Retinal pigment epithelial cell (primary cell): ENCODE measurements at regions not wholly inside any gene's neighbourhood (a gene's known extent, or its start where the extent isn't known, plus 50 kb on each side); places are given as distances from the start of the nearest gene placed in this dataset.
"Not testable (repeated sequence)": the region's sequence is repeated elsewhere in the genome, so short reads cannot be mapped to it uniquely, and the experiment has no call there.

Experiments
- DNase-seq: peaks from one replicate; pipeline ENCODE4 v3.0.0-alpha.2; 2010; ENCODE audit warnings: low read depth
- H3K4me3 ChIP-seq: 2 replicates; pipeline ENCODE4 v1.5.1; 2011; ENCODE audit warnings: mild to moderate bottlenecking, low read length, control low read depth, moderate library complexity
- TF ChIP-seq, protein P1 (sequence below): conservative IDR thresholded peaks from 2 replicates; pipeline ENCODE4 v1.5.1; 2011; ENCODE audit warnings: low read depth, low read length, control low read depth, inconsistent platforms

DNA sequence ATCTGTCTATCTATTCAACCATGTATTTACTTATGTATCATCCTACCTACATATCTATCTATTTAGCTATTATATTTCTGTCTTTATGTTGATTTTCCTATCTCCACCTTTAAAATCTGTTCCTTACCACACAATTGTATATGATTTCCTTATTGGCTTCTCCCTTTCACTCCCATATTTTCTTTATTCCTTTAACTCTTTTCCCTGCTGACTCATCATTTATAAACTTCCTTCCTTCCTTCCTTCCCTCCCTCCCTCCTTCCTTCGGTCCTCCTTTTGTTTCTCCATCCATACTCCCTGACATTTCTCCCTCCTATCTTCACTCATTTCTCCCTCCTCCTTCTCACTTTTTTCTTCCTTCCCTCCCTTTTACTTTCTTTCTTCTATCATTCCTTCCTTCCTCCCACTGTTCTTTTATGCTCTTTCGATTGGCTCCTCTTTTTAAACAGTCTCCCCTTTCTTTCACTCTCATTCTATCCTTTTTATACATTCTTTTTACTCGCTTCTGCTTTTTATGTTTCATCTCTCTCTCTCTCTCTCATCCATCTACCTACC is 100.3 kb downstream of the RBMX2 start:
- DNase-seq = no peak
- TF ChIP-seq, protein P1, sequence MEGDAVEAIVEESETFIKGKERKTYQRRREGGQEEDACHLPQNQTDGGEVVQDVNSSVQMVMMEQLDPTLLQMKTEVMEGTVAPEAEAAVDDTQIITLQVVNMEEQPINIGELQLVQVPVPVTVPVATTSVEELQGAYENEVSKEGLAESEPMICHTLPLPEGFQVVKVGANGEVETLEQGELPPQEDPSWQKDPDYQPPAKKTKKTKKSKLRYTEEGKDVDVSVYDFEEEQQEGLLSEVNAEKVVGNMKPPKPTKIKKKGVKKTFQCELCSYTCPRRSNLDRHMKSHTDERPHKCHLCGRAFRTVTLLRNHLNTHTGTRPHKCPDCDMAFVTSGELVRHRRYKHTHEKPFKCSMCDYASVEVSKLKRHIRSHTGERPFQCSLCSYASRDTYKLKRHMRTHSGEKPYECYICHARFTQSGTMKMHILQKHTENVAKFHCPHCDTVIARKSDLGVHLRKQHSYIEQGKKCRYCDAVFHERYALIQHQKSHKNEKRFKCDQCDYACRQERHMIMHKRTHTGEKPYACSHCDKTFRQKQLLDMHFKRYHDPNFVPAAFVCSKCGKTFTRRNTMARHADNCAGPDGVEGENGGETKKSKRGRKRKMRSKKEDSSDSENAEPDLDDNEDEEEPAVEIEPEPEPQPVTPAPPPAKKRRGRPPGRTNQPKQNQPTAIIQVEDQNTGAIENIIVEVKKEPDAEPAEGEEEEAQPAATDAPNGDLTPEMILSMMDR = no peak
- H3K4me3 ChIP-seq = no peak overlapping the region

DNA sequence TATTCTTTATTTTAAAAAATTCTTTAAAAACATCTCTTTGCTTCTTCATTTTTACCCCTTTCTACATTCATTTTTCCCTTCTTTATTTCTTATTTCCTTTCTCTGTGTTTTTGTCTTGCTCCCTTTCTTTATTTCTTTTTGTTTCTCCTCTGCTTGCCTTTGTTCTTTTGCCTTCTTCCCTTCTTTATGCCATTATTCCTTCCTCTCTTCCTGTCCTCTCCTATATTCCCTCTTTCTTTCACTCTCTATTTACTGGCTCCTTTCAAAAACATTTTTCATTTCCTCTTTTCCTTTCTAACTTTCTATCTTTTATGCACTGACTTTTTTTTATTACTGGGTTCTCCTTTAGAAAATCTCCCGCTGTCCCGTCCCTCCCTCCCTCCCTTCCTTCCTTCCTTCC is 102.2 kb downstream of the RBMX2 start:
- H3K4me3 ChIP-seq = no peak overlapping the region
- DNase-seq = no peak
- TF ChIP-seq, protein P1 = no peak

DNA sequence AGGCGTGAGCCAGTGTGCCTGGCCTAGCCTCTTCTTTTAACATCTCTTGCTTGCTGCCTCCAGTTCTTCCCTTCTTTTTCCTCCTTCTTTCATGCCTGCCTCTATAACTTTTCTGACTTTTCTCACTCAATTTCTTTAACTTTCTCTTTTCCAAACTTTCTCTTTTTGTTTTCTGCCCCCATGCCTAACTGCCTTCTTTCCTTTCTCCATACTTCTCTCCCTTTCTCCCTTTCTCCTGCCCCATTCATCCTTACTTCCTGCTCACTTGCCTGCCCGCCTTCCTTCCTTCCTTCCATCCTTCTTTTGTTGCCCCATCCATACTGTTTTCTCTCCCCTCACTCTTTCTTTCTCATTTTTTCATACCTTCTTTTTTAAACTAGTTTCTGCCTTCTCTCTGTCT is 105.2 kb downstream of the RBMX2 start:
- DNase-seq = no peak
- TF ChIP-seq, protein P1 = no peak
- no peak overlapping the region for H3K4me3 ChIP-seq

DNA sequence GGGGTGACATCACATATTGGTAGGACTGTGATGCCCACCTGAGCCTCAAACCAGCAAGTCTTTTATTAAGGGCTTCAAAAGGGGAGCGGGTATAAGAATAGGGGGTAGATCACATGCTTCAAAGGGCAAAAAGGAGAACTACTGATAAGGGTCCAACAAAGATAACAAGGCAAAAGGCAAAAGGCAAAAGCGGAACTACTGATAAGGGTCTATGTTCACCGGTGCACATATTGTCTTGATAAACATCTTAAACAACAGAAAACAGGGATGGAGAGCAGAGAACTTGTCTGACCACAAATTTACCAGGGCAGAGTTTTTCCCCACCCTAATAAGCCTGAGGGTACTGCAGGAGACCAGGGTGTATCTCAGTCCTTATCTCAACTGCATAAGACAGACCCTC is 110.7 kb downstream of the RBMX2 start:
- H3K4me3 ChIP-seq, DNase-seq: not testable (repeated sequence)

DNA sequence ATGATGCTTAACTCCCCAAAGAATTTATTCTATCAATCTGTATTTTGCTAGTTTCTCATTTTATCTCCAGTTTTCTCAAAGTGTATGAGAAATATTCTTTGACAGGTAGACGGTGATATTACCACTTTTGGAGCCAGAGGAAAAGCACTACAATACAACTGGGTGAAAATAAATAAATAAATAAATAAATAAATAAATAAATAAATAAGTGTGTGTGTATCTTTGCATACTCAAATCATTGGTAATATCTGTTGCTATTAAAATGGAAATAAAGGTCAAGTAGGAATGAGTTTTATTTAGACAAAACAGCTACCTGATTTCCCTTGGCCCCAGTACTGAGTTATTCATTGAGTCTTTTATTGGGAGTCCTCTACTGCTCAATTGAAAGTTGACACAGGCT is 114.3 kb downstream of the RBMX2 start:
- TF ChIP-seq, protein P1 = no peak
- H3K4me3 ChIP-seq = no peak overlapping the region
- DNase-seq = no peak

DNA sequence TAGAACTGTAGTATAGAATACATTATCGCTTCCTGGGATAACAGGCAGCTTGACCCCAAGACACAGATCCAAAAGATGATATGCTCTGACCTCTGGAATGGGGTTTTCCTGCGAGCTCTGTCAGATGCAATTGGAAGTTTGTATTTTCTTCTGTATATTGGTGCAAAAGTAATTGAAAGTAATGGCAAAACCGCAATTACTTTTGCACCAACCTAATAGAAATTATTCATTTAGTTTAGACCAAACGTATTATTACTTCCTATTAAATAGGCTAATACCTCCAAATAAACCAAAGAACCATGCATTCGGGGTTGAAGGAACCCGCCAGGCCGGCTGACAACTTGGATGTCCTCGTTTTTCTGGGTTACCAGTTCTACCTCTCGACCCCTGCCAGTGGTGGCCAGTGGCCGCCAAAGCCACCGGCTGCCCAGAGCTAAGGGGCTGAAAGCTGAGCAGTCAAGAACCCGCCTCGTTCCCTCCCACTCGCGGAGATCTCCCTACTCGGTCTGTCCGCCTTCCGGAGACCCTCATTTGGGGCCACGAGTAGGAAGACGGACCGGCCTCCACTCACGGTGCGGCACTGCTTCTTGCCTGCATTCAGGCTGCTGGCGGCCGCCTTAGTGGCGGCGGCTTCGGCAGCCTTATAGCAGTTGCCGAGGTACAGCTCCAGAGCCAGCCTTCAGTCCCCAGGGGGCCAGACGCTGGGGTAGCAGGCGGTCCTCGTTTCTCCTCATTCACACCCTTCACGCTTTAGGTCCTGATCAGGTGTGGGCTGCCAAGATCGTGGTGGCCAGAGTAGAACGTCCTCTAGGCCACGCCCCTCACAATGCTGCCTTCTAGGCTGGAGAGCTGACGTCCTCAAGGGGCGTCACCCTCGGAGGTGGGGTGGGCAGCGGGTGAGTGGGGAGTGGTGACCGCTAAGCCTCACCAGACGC is 121.9 kb downstream of the RBMX2 start:
- TF ChIP-seq, protein P1 = no peak
- peak overlapping the region; percentile 46 for H3K4me3 ChIP-seq
- peak; percentile 4 for DNase-seq

DNA sequence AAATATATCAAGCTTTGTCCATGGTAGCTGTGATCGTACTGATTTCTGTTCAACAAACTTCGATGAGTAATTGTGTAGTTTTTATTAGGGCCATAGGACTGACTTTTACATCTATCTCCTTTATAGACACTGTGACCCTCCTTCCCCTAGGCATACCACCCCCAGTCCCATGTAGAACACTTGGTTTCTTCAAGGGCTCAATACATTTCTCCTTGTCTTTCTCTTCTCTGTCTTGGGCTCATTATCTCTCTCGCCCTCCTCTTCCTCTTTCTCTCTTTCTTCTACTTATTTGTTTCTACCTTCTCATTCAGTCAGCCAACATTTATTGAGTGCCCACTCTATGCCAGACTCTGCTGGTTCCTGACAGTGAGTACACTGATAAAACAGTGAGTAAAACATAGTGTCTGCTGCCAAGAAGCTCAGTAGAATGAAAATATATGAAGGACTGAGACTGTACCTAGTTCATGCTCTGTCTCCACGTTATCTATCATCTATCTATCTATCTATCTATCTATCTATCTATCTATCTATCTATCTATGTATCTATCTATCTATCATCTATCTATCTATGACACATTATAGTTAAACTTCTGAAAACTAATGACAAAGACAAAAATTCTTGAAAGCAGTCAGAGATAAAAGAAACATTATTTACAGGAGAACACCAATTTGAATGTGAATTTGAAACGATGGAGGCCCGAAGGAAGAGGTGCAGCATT is 122.8 kb downstream of the RBMX2 start:
- TF ChIP-seq, protein P1 = no peak
- peak overlapping the region; percentile 46 for H3K4me3 ChIP-seq
- no peak for DNase-seq
